ENCODE measurements at regions not wholly inside any gene's neighbourhood (a gene's known extent, or its start where the extent isn't known, plus 50 kb on each side); places are given as distances from the start of the nearest gene placed in this dataset.

GRCh38 chr4:170391066-170391740 lies 301.4 kb upstream of the AADAT start:
- Histone ChIP-seq H3K27ac (no peak overlapping the region), H3K36me3 (no peaks in the 10 kb centered on the region), H3K4me1 (no peaks in the 10 kb centered on the region), H3K4me3 (no peak overlapping the region), H3K9me3 (peaks cover 0 to 5% (median 0%) of the 10 kb centered on the region in 11 donors), H3K27me3 (no peaks in the 10 kb centered on the region)
- DNase-seq = no peak
- WGBS, 2 donors = 42 to 51% methylated on average over 4 of the region's 4 CpGs
- TF ChIP-seq CTCF (IDR thresholded peaks at IDR 0.05) = no peak
- intact Hi-C loops (cut with DNase I) = no loop called here
- no peak for ATAC-seq

- Histone ChIP-seq H3K9me3 (peaks cover 0 to 16% (median 0%) of the 10 kb centered on the region in 11 donors), H3K27ac (no peak overlapping the region), H3K4me1 (no peaks in the 10 kb centered on the region), H3K36me3 (no peaks in the 10 kb centered on the region), H3K27me3 (no peaks in the 10 kb centered on the region), H3K4me3 (no peak overlapping the region)
- no peak for TF ChIP-seq CTCF (IDR thresholded peaks at IDR 0.05)
- no peak for ATAC-seq
- WGBS, 2 donors = 42 to 43% methylated on average over 5 of the region's 5 CpGs
- no peak for DNase-seq
- intact Hi-C loops (cut with DNase I) = no loop called here
Measured at GRCh38 chr4:170389411-170389810, 299.7 kb upstream of the AADAT start.

GRCh38 chr4:170388255-170388654 lies 298.5 kb upstream of the AADAT start:
- ATAC-seq = no peak
- peaks cover 0 to 21% (median 0%) of the 10 kb centered on the region in 11 donors for H3K9me3 ChIP-seq
- H3K27me3 ChIP-seq = no peaks in the 10 kb centered on the region
- H3K27ac ChIP-seq = no peak overlapping the region
- WGBS, 2 donors = 48 to 54% methylated on average over 1 of the region's 1 CpG
- no peak overlapping the region for H3K4me3 ChIP-seq
- H3K4me1 ChIP-seq = no peaks in the 10 kb centered on the region
- no peak for DNase-seq
- no peaks in the 10 kb centered on the region for H3K36me3 ChIP-seq
- intact Hi-C loops (cut with DNase I) = no loop called here
- no peak for TF ChIP-seq CTCF (IDR thresholded peaks at IDR 0.05)

- H3K4me1 ChIP-seq = no peaks in the 10 kb centered on the region
- no peak for DNase-seq
- WGBS, 2 donors = 32 to 35% methylated on average over 2 of the region's 2 CpGs
- no peak overlapping the region for H3K4me3 ChIP-seq
- no peaks in the 10 kb centered on the region for H3K36me3 ChIP-seq
- H3K27me3 ChIP-seq = no peaks in the 10 kb centered on the region
- intact Hi-C loops (cut with DNase I) = no loop called here
- no peak for TF ChIP-seq CTCF (IDR thresholded peaks at IDR 0.05)
- H3K27ac ChIP-seq = no peak overlapping the region
- peaks cover 0 to 28% (median 0%) of the 10 kb centered on the region in 11 donors for H3K9me3 ChIP-seq
- no peak for ATAC-seq
Measured at GRCh38 chr4:170386971-170387370, 297.2 kb upstream of the AADAT start.

Data from heart right ventricle (tissue), 16 donors.